ENCODE measurements at regions not wholly inside any gene's neighbourhood (a gene's known extent, or its start where the extent isn't known, plus 50 kb on each side); places are given as distances from the start of the nearest gene placed in this dataset.
"Not testable (repeated sequence)": the region's sequence is repeated elsewhere in the genome, so short reads cannot be mapped to it uniquely, and the experiment has no call there.

- DNase-seq (ENCODE audit: low spot score): no peak
Measured at GRCh38 chr9:129317179-129318011, 139.3 kb upstream of the IER5L start.

- DNase-seq (ENCODE audit: low spot score): no peak
Measured at GRCh38 chr9:129316281-129317030, 138.4 kb upstream of the IER5L start.

GRCh38 chr9:129313331-129313955 is 135.4 kb upstream of the IER5L start:
- DNase-seq (ENCODE audit: low spot score): no peak

- no peak for DNase-seq (ENCODE audit: low spot score)
Measured at GRCh38 chr9:129312251-129313122, 134.4 kb upstream of the IER5L start.

GRCh38 chr9:129311643-129312042 is 133.6 kb upstream of the IER5L start:
- DNase-seq (ENCODE audit: low spot score): no peak

- DNase-seq (ENCODE audit: low spot score): no peak
Measured at GRCh38 chr9:129310666-129311350, 132.7 kb upstream of the IER5L start.

GRCh38 chr9:129309906-129310305 is 131.8 kb upstream of the IER5L start:
- DNase-seq (ENCODE audit: low spot score): no peak

GRCh38 chr9:129309041-129309430 is 131.0 kb upstream of the IER5L start:
- no peak for DNase-seq (ENCODE audit: low spot score)

GRCh38 chr9:129307227-129307970 is 129.3 kb upstream of the IER5L start:
- DNase-seq (ENCODE audit: low spot score): no peak

- no peak for DNase-seq (ENCODE audit: low spot score)
Measured at GRCh38 chr9:129306318-129306973, 128.4 kb upstream of the IER5L start.

GRCh38 chr9:129305246-129305645 is 127.2 kb upstream of the IER5L start:
- no peak for DNase-seq (ENCODE audit: low spot score)

GRCh38 chr9:129301941-129302340 is 123.9 kb upstream of the IER5L start:
- no peak for DNase-seq (ENCODE audit: low spot score)

- not testable (repeated sequence) for DNase-seq (ENCODE audit: low spot score)
Measured at GRCh38 chr9:129296195-129296594, 118.1 kb upstream of the IER5L start.

- DNase-seq (ENCODE audit: low spot score): no peak
Measured at GRCh38 chr9:129291041-129291501, 113.0 kb upstream of the IER5L start.

- DNase-seq (ENCODE audit: low spot score): no peak
Measured at GRCh38 chr9:129290606-129291005, 112.5 kb upstream of the IER5L start.

GRCh38 chr9:129289883-129290282 is 111.8 kb upstream of the IER5L start:
- no peak for DNase-seq (ENCODE audit: low spot score)

- DNase-seq (ENCODE audit: low spot score): no peak
Measured at GRCh38 chr9:129289131-129289731, 111.2 kb upstream of the IER5L start.

- DNase-seq (ENCODE audit: low spot score): no peak
Measured at GRCh38 chr9:129287619-129288305, 109.7 kb upstream of the IER5L start.
